Tibial nerve (tissue), 4 donors: ENCODE measurements at regions not wholly inside any gene's neighbourhood (a gene's known extent, or its start where the extent isn't known, plus 50 kb on each side); places are given as distances from the start of the nearest gene placed in this dataset.

ENCODE experiments used
- DNase-seq, 2 donors: peaks; one replicate each; pipeline ENCODE4 v3.0.0-alpha.2; 2019; ENCODE audit warnings: low spot score in 2 of 2
- H3K27ac ChIP-seq, 4 donors: fragments of 200-600 bp; sonication (generic) in 3 of 4; one replicate each; pipeline ENCODE4 v1.5.1; 2017 to 2019; ENCODE audit warnings: mild to moderate bottlenecking in 1 of 4
- H3K27me3 ChIP-seq, 2 donors: fragments of 200-600 bp; sonication (generic) in 1 of 2; one replicate each; pipeline versions ENCODE4 v1.5.1 to v1.6.0; 2017 to 2019
- H3K36me3 ChIP-seq, 3 donors: fragments of 200-600 bp; sonication (generic); one replicate each; pipeline ENCODE4 v1.5.1; 2018 to 2019
- H3K4me1 ChIP-seq, 4 donors: fragments of 200-600 bp; sonication (generic) in 3 of 4; one replicate each; pipeline ENCODE4 v1.5.1; 2017 to 2019
- H3K4me3 ChIP-seq, 4 donors: fragments of 200-600 bp; sonication (generic) in 3 of 4; one replicate each; pipeline ENCODE4 v1.5.1; 2017 to 2019; ENCODE audit warnings: mild to moderate bottlenecking in 1 of 4, moderate library complexity in 1 of 4
- H3K9me3 ChIP-seq, 4 donors: fragments of 200-600 bp; sonication (generic) in 3 of 4; one replicate each; pipeline ENCODE4 v1.5.1; 2017 to 2019
- EP300 ChIP-seq, 2 donors: sonication (generic); formaldehyde crosslinking; IDR thresholded peaks; one replicate each; pipeline ENCODE4 v1.6.1; 2017; ENCODE audit warnings: antibody characterized with exemption in 2 of 2, mild to moderate bottlenecking in 1 of 2
- POLR2A ChIP-seq, 2 donors: fragments of 450-650 bp; IDR thresholded peaks; one replicate each; pipeline ENCODE4 v1.6.1; 2017; ENCODE audit warnings: antibody characterized with exemption in 2 of 2, mild to moderate bottlenecking in 2 of 2, moderate library complexity in 2 of 2
- WGBS, 2 donors: methylation state at CpG; one replicate each; pipeline ENCODE4 v1.1.5; 2018; 5-methylcytosine and 5-hydroxymethylcytosine counted together
- TF ChIP-seq, protein P1 (sequence below), 5 experiments: fragments of 200-600 bp in 3 of 5; fragments of 450-650 bp in 2 of 5; sonication (generic) in 3 of 5; IDR thresholded peaks; one replicate each; pipeline ENCODE4 v1.5.1; 2016 to 2019; ENCODE audit warnings: antibody characterized with exemption in 5 of 5, mild to moderate bottlenecking in 3 of 5, moderate library complexity in 2 of 5

DNA sequence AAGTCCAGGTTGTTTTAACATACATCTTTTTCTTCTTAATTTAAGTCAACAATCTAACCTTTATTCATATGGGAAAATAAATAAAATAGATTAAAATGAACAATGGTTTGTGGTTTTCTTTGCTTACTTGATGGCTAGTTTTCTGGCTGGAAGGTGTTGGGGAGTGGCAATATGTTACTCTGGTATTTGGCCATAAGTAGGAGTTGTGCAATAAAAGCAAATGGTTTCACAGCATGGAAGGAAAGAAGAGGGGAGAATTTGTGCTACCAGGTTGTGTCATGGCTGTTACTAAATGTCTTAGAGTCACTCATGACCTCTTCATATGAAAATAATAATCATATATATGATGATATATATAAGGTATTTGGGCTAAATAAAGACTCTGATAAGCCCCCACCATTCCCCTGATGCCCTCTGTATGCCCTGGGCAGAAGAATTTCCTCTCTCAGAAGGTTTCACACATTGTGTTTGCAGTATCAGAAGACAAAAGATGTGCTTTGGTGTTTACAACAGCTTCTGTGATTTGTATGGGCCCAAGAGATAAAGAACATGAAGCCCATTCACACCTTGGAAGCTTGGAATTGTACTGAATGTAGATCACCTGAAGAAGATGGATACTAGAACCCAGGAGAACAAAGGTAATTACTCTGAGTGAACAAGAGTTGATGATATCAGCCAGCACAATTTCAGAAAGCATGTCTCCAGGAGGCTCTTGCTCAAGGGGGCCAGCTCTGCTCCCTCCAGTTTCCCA, 160.9 kb downstream of the ALG10B start:
- no peaks in the 10 kb centered on the region for H3K4me1 ChIP-seq
- no peak for TF ChIP-seq POLR2A (IDR thresholded peaks at IDR 0.05)
- TF ChIP-seq, protein P1, sequence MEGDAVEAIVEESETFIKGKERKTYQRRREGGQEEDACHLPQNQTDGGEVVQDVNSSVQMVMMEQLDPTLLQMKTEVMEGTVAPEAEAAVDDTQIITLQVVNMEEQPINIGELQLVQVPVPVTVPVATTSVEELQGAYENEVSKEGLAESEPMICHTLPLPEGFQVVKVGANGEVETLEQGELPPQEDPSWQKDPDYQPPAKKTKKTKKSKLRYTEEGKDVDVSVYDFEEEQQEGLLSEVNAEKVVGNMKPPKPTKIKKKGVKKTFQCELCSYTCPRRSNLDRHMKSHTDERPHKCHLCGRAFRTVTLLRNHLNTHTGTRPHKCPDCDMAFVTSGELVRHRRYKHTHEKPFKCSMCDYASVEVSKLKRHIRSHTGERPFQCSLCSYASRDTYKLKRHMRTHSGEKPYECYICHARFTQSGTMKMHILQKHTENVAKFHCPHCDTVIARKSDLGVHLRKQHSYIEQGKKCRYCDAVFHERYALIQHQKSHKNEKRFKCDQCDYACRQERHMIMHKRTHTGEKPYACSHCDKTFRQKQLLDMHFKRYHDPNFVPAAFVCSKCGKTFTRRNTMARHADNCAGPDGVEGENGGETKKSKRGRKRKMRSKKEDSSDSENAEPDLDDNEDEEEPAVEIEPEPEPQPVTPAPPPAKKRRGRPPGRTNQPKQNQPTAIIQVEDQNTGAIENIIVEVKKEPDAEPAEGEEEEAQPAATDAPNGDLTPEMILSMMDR (IDR thresholded peaks at IDR 0.05), result no peak
- TF ChIP-seq EP300 (IDR thresholded peaks at IDR 0.05), result no peak
- H3K27me3 ChIP-seq, result no peaks in the 10 kb centered on the region
- H3K4me3 ChIP-seq, result no peak overlapping the region
- H3K36me3 ChIP-seq, result no peaks in the 10 kb centered on the region
- no peak overlapping the region for H3K27ac ChIP-seq
- DNase-seq, result no peak
- peaks cover 0 to 8% (median 0%) of the 10 kb centered on the region in 4 donors for H3K9me3 ChIP-seq

DNA sequence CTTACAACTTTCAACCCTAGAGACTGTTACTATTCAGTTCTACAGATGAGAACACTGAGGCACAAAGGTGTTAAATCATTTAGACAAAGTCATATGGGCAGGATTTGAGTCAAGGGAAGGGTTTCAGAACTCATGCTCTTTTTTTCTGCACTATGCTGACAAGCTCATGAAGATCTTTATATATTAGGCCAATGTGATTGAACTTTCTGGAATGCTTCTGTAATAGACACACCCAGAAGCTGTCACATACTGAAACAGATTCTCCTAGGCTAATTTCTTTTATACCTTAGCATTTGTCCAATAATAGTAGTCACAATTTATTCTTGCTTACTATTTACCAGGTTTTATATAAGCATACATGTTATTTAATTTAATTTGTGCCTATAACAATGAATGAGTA, 164.0 kb downstream of the ALG10B start:
- Histone ChIP-seq H3K4me3 (no peak overlapping the region), H3K27ac (no peak overlapping the region), H3K4me1 (no peaks in the 10 kb centered on the region), H3K27me3 (no peaks in the 10 kb centered on the region), H3K9me3 (no peaks in the 10 kb centered on the region), H3K36me3 (no peaks in the 10 kb centered on the region)
- TF ChIP-seq POLR2A (IDR thresholded peaks at IDR 0.05), result no peak
- TF ChIP-seq EP300 (IDR thresholded peaks at IDR 0.05), result no peak
- TF ChIP-seq, protein P1 (IDR thresholded peaks at IDR 0.05), result no peak
- DNase-seq, result no peak

DNA sequence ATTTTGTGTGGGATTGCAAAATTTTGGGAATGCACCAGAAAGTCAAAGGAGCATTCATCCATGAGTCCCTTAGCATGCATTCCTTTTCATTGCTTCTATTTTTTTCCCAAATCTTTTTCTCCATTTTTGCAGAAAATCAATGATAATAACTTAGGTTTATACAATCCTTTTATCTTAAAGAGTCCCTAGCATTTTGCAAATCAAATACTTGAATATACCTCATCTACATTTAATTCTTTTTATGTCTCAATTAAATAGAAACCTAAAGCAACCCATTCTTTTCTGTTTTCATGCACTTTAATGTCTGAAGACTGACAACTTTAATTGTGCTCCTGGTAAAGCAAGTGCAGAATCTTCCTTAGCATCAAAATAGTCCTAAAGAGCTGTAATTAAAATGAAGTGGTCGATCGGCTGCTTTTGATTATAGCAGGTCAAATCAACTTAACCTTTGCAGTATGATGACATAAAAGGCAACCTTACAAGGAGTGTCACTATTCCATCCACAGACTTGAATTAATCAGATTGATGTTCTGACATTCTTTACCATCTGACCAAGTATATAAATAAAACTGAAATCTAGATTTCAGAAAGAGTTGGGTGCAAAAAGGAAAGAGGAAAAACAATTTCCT, 168.4 kb downstream of the ALG10B start:
- Histone ChIP-seq H3K27me3 (no peaks in the 10 kb centered on the region), H3K9me3 (no peaks in the 10 kb centered on the region), H3K4me1 (no peaks in the 10 kb centered on the region), H3K27ac (no peak overlapping the region), H3K4me3 (no peak overlapping the region), H3K36me3 (no peaks in the 10 kb centered on the region)
- TF ChIP-seq, protein P1 (IDR thresholded peaks at IDR 0.05), result no peak
- TF ChIP-seq EP300 (IDR thresholded peaks at IDR 0.05) (no peak), POLR2A (IDR thresholded peaks at IDR 0.05) (no peak)
- 19 to 25% methylated on average over 2 of the region's 2 CpGs for WGBS, 2 donors
- no peak for DNase-seq

DNA sequence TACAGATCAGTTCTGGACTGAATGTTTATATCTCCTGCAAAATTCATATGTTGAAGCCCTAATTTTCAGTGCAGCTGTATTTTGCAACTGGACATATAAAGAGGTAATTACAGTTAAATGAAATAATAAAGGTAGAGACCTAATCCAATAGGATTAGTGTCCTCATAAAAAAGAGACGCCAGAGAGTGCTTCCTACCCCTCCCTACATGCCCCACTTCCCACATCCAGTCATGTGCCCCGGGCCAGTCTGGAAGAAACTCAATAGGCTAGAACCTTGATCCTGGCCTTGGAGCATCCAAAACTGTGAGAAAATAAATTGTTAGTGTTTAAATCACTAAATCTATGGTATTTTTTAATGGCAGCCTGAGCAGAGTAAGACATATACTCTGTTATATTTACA, 172.3 kb downstream of the ALG10B start:
- no peaks in the 10 kb centered on the region for H3K27me3 ChIP-seq
- WGBS, 2 donors, result 64 to 68% methylated on average over 2 of the region's 2 CpGs
- no peak overlapping the region for H3K27ac ChIP-seq
- DNase-seq, result no peak
- no peaks in the 10 kb centered on the region for H3K36me3 ChIP-seq
- peaks cover 0 to 3% (median 0%) of the 10 kb centered on the region in 4 donors for H3K9me3 ChIP-seq
- no peaks in the 10 kb centered on the region for H3K4me1 ChIP-seq
- no peak overlapping the region for H3K4me3 ChIP-seq
- TF ChIP-seq, protein P1 (IDR thresholded peaks at IDR 0.05), result no peak
- no peak for TF ChIP-seq POLR2A (IDR thresholded peaks at IDR 0.05)
- no peak for TF ChIP-seq EP300 (IDR thresholded peaks at IDR 0.05)

DNA sequence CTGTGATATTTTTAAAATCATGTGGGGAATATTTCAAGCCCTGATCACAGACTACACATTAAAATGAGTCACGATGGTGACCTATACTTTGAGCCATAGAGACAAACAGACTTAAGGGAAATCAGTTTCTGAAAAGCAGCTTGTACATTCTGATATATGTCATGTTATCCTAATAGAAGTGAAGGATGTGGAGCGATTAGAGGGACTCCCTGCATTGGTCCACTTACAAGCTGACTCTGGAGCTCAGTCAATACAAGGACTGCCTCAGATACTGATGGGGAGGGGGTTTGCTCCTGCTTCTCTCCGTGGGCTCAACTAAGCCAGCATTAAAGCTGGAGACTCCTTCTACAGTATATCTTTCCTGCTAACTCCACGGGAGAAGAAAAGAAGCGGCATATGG, 173.5 kb downstream of the ALG10B start:
- Histone ChIP-seq H3K27ac (no peak overlapping the region), H3K36me3 (no peaks in the 10 kb centered on the region), H3K9me3 (peaks cover 0 to 3% (median 0%) of the 10 kb centered on the region in 4 donors), H3K27me3 (no peaks in the 10 kb centered on the region), H3K4me3 (no peak overlapping the region), H3K4me1 (no peaks in the 10 kb centered on the region)
- WGBS, 2 donors, result 57 to 61% methylated on average over 5 of the region's 5 CpGs
- DNase-seq, result no peak
- TF ChIP-seq POLR2A (IDR thresholded peaks at IDR 0.05), result no peak
